ENCODE measurements at regions not wholly inside any gene's neighbourhood (a gene's known extent, or its start where the extent isn't known, plus 50 kb on each side); places are given as distances from the start of the nearest gene placed in this dataset.

- TF ChIP-seq, protein P1, sequence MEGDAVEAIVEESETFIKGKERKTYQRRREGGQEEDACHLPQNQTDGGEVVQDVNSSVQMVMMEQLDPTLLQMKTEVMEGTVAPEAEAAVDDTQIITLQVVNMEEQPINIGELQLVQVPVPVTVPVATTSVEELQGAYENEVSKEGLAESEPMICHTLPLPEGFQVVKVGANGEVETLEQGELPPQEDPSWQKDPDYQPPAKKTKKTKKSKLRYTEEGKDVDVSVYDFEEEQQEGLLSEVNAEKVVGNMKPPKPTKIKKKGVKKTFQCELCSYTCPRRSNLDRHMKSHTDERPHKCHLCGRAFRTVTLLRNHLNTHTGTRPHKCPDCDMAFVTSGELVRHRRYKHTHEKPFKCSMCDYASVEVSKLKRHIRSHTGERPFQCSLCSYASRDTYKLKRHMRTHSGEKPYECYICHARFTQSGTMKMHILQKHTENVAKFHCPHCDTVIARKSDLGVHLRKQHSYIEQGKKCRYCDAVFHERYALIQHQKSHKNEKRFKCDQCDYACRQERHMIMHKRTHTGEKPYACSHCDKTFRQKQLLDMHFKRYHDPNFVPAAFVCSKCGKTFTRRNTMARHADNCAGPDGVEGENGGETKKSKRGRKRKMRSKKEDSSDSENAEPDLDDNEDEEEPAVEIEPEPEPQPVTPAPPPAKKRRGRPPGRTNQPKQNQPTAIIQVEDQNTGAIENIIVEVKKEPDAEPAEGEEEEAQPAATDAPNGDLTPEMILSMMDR (IDR thresholded peaks at IDR 0.05; ENCODE audit: control insufficient read depth, insufficient read depth, low read depth, low read length, missing control alignments), result no peak
- DNase-seq (ENCODE audit: low read depth), result no peak
- no peak overlapping the region for H3K4me3 ChIP-seq (ENCODE audit: control insufficient read depth, low read depth, low read length)
Measured at GRCh38 chr5:21665524-21665923, 1187.6 kb downstream of the CDH12 start.

GRCh38 chr5:21663082-21663481 lies 1190.1 kb downstream of the CDH12 start:
- no peak for DNase-seq (ENCODE audit: low read depth)
- no peak overlapping the region for H3K4me3 ChIP-seq (ENCODE audit: control insufficient read depth, low read depth, low read length)
- TF ChIP-seq, protein P1 (IDR thresholded peaks at IDR 0.05; ENCODE audit: control insufficient read depth, insufficient read depth, low read depth, low read length, missing control alignments), result no peak

DNA sequence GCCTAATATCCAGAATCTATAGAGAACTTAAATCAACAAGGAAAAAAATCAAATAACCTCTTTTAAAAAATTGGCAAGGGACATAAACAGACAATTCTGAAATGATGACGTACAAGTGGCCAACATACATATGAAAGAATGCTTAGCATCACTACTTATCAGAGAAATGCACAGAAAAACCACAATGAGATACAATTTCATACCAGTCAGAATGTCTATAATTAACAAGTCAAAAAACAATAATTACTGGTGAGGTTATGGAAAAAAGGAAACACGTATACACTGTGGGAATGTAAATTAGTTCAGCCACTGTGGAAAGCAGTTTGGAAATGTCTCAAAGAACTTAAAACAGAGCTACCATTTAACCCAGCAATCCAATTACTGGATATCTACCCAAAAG lies 1192.0 kb downstream of the CDH12 start:
- TF ChIP-seq, protein P1 (IDR thresholded peaks at IDR 0.05; ENCODE audit: control insufficient read depth, insufficient read depth, low read depth, low read length, missing control alignments), result no peak
- DNase-seq (ENCODE audit: low read depth), result no peak
- no peak overlapping the region for H3K4me3 ChIP-seq (ENCODE audit: control insufficient read depth, low read depth, low read length)

- H3K4me3 ChIP-seq (ENCODE audit: control insufficient read depth, low read depth, low read length), result no peak overlapping the region
- no peak for DNase-seq (ENCODE audit: low read depth)
- TF ChIP-seq, protein P1 (IDR thresholded peaks at IDR 0.05; ENCODE audit: control insufficient read depth, insufficient read depth, low read depth, low read length, missing control alignments), result no peak
Measured at GRCh38 chr5:21654556-21654955, 1198.6 kb downstream of the CDH12 start.

- H3K4me3 ChIP-seq (ENCODE audit: control insufficient read depth, low read depth, low read length), result no peak overlapping the region
- DNase-seq (ENCODE audit: low read depth), result no peak
- TF ChIP-seq, protein P1 (IDR thresholded peaks at IDR 0.05; ENCODE audit: control insufficient read depth, insufficient read depth, low read depth, low read length, missing control alignments), result no peak
Measured at GRCh38 chr5:21649969-21650368, 1203.2 kb downstream of the CDH12 start.

DNA sequence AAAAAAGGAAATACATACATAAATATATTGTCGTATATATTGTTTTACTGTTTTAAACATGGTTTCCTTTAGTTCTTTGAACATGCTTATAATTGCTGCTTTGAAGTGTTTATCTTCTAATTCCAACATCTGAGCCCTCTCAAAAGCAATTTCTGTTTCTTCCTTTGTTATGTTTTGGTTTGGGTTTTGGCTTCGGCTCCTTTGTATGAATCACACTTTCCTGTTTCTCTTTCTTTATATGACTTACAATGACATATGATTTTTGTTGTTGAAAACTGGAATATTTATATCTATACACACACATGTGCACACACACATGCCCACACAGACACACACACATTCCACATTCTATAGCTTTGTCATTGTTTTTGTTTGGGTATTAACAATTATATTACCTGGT lies 1206.7 kb downstream of the CDH12 start:
- no peak overlapping the region for H3K4me3 ChIP-seq (ENCODE audit: control insufficient read depth, low read depth, low read length)
- no peak for DNase-seq (ENCODE audit: low read depth)
- TF ChIP-seq, protein P1 (IDR thresholded peaks at IDR 0.05; ENCODE audit: control insufficient read depth, insufficient read depth, low read depth, low read length, missing control alignments), result no peak

DNA sequence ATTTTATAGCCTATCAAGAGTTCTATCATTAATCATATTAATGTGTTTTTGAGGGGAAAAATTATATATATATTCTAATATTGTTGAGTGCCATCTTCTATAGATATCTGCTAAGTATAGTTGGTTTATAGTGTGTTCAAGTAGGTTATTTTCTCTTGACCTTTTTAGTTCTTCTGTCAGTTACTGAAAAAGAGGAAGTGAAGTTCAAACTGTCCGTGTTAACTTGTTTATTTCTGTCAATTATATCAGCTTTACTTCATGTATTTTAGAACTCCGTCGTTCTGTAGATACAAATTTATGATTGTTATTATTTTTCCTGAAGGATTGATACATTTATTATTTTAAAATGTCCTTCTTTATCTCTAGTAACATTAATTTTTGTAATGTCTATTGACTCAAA lies 1209.1 kb downstream of the CDH12 start:
- no peak overlapping the region for H3K4me3 ChIP-seq (ENCODE audit: control insufficient read depth, low read depth, low read length)
- TF ChIP-seq, protein P1 (IDR thresholded peaks at IDR 0.05; ENCODE audit: control insufficient read depth, insufficient read depth, low read depth, low read length, missing control alignments), result no peak
- DNase-seq (ENCODE audit: low read depth), result no peak
